ENCODE measurements at regions not wholly inside any gene's neighbourhood (a gene's known extent, or its start where the extent isn't known, plus 50 kb on each side); places are given as distances from the start of the nearest gene placed in this dataset.

GRCh38 chr6:15790116-15790515 lies 127.3 kb upstream of the DTNBP1 start:
- H3K4me3 ChIP-seq (ENCODE audit: low read depth, low read length) = no peak overlapping the region
- TF ChIP-seq ZNF394 (tag by site-specific recombination; IDR thresholded peaks at IDR 0.05; ENCODE audit: borderline replicate concordance) = no peak
- TF ChIP-seq ZNF354C (tag by site-specific recombination; IDR thresholded peaks at IDR 0.05; ENCODE audit: borderline replicate concordance, low read depth) = no peak
- no peak for TF ChIP-seq WT1 (tag by site-specific recombination; IDR thresholded peaks at IDR 0.05)
- TF ChIP-seq ZNF26 (tag by site-specific recombination; IDR thresholded peaks at IDR 0.05) = no peak
- TF ChIP-seq, protein P1, sequence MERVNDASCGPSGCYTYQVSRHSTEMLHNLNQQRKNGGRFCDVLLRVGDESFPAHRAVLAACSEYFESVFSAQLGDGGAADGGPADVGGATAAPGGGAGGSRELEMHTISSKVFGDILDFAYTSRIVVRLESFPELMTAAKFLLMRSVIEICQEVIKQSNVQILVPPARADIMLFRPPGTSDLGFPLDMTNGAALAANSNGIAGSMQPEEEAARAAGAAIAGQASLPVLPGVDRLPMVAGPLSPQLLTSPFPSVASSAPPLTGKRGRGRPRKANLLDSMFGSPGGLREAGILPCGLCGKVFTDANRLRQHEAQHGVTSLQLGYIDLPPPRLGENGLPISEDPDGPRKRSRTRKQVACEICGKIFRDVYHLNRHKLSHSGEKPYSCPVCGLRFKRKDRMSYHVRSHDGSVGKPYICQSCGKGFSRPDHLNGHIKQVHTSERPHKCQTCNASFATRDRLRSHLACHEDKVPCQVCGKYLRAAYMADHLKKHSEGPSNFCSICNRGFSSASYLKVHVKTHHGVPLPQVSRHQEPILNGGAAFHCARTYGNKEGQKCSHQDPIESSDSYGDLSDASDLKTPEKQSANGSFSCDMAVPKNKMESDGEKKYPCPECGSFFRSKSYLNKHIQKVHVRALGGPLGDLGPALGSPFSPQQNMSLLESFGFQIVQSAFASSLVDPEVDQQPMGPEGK (tag by site-specific recombination; IDR thresholded peaks at IDR 0.05) = no peak
- CTCF ChIA-PET = no interaction called here
- H3K36me3 ChIP-seq (ENCODE audit: control insufficient read depth in 2 of 2, insufficient read depth in 1 of 2, low read length in 2 of 2) = no peaks in the 10 kb centered on the region
- H3K9me3 ChIP-seq (ENCODE audit: control insufficient read depth, insufficient read depth, low read depth, low read length) = no peaks in the 10 kb centered on the region
- no peaks in the 10 kb centered on the region for H3K4me1 ChIP-seq (ENCODE audit: control insufficient read depth, insufficient read depth, low read length)
- POLR2A ChIA-PET = no interaction called here
- H3K27ac ChIP-seq (ENCODE audit: extremely low read depth, low read depth, low read length) = no peak overlapping the region

- TF ChIP-seq ZNF155 (tag by site-specific recombination; IDR thresholded peaks at IDR 0.05) (no peak), KLF1 (tag by site-specific recombination; IDR thresholded peaks at IDR 0.05) (no peak), RBAK (tag by site-specific recombination; IDR thresholded peaks at IDR 0.05) (no peak), ZBTB7A (tag by site-specific recombination; IDR thresholded peaks at IDR 0.05; ENCODE audit: low read depth) (no peak), ZFP37 (tag by site-specific recombination; IDR thresholded peaks at IDR 0.05) (no peak), ZNF394 (tag by site-specific recombination; IDR thresholded peaks at IDR 0.05; ENCODE audit: borderline replicate concordance) (no peak), BCL11A (tag by site-specific recombination; IDR thresholded peaks at IDR 0.05; ENCODE audit: low read depth) (no peak), SETDB1 (IDR thresholded peaks at IDR 0.05; ENCODE audit: insufficient read length, low read length) (no peak)
- H3K9me3 ChIP-seq (ENCODE audit: control insufficient read depth, insufficient read depth, low read depth, low read length) = no peaks in the 10 kb centered on the region
- no peaks in the 10 kb centered on the region for H3K4me1 ChIP-seq (ENCODE audit: control insufficient read depth, insufficient read depth, low read length)
- POLR2A ChIA-PET = no interaction called here
- CTCF ChIA-PET = interaction anchor here (0.6 kb wide), 1 partner anchor 382 kb away, joined by 4 read pairs; no protein-coding TSS in a partner anchor
- no peaks in the 10 kb centered on the region for H3K36me3 ChIP-seq (ENCODE audit: control insufficient read depth in 2 of 2, insufficient read depth in 1 of 2, low read length in 2 of 2)
- H3K27ac ChIP-seq (ENCODE audit: extremely low read depth, low read depth, low read length) = no peak overlapping the region
- no peak overlapping the region for H3K4me3 ChIP-seq (ENCODE audit: low read depth, low read length)
Measured at GRCh38 chr6:15786846-15787245, 124.0 kb upstream of the DTNBP1 start.

- TF ChIP-seq GFI1B (tag by site-specific recombination; IDR thresholded peaks at IDR 0.05) (no peak), ZNF768 (tag by site-specific recombination; IDR thresholded peaks at IDR 0.05) (no peak), ZNF37A (tag by site-specific recombination; IDR thresholded peaks at IDR 0.05) (no peak), ZNF544 (tag by site-specific recombination; IDR thresholded peaks at IDR 0.05) (no peak), ZNF223 (tag by site-specific recombination; IDR thresholded peaks at IDR 0.05) (no peak), ZNF624 (tag by site-specific recombination; IDR thresholded peaks at IDR 0.05) (no peak), ZNF350 (tag by site-specific recombination; IDR thresholded peaks at IDR 0.05) (no peak), ZNF112 (tag by site-specific recombination; IDR thresholded peaks at IDR 0.05) (no peak)
- Histone ChIP-seq H3K4me1 (ENCODE audit: control insufficient read depth, insufficient read depth, low read length) (no peaks in the 10 kb centered on the region), H3K36me3 (ENCODE audit: control insufficient read depth in 2 of 2, insufficient read depth in 1 of 2, low read length in 2 of 2) (no peaks in the 10 kb centered on the region), H3K4me3 (ENCODE audit: low read depth, low read length) (no peak overlapping the region), H3K9me3 (ENCODE audit: control insufficient read depth, insufficient read depth, low read depth, low read length) (no peaks in the 10 kb centered on the region), H3K27ac (ENCODE audit: extremely low read depth, low read depth, low read length) (no peak overlapping the region)
- POLR2A ChIA-PET = no interaction called here
- CTCF ChIA-PET = no interaction called here
Measured at GRCh38 chr6:15783484-15783883, 120.7 kb upstream of the DTNBP1 start.
